Endodermal cell (in vitro differentiated cells): ENCODE measurements at regions not wholly inside any gene's neighbourhood (a gene's known extent, or its start where the extent isn't known, plus 50 kb on each side); places are given as distances from the start of the nearest gene placed in this dataset.

Experiments
- DNase-seq: peaks from one replicate; pipeline ENCODE4 v3.0.0-alpha.2; 2017
- H3K27ac ChIP-seq: 2 replicates; pipeline ENCODE4 v1.5.1; 2013; ENCODE audit warnings: mild to moderate bottlenecking, low read depth, low read length, moderate library complexity
- H3K27me3 ChIP-seq: 2 replicates; pipeline ENCODE4 v1.6.1; 2013; ENCODE audit warnings: mild to moderate bottlenecking, low read length, moderate library complexity; ENCODE audit not compliant: insufficient read depth, control insufficient read depth, poor library complexity, severe bottlenecking
- H3K36me3 ChIP-seq: 2 replicates; pipeline ENCODE4 v1.7.0; 2013; ENCODE audit warnings: mild to moderate bottlenecking, low read length, moderate library complexity; ENCODE audit not compliant: control insufficient read depth, insufficient read depth
- H3K4me1 ChIP-seq: one replicate; pipeline ENCODE4 v1.7.0; 2013; ENCODE audit warnings: low read length; ENCODE audit not compliant: control insufficient read depth, insufficient read depth
- H3K4me3 ChIP-seq: 2 replicates; pipeline ENCODE4 v1.5.1; 2013; ENCODE audit warnings: mild to moderate bottlenecking, low read length, moderate library complexity
- H3K9ac ChIP-seq: 2 replicates; pipeline ENCODE4 v1.6.1; 2013; ENCODE audit warnings: mild to moderate bottlenecking, low read length, moderate library complexity; ENCODE audit not compliant: poor library complexity, severe bottlenecking; ENCODE audit errors: extremely low read depth
- H3K9me3 ChIP-seq: 2 replicates; pipeline ENCODE4 v1.6.1; 2013; ENCODE audit warnings: mild to moderate bottlenecking, low read length, moderate library complexity; ENCODE audit not compliant: control insufficient read depth
- H3K27ac Mint-ChIP-seq: 2 replicates; pipeline ENCODE4 v1.8.0; 2020; ENCODE audit warnings: mixed read lengths
- H3K27me3 Mint-ChIP-seq: 2 replicates; pipeline ENCODE4 v1.8.0; 2021; ENCODE audit warnings: mild to moderate bottlenecking, mixed read lengths; ENCODE audit not compliant: insufficient read depth
- H3K36me3 Mint-ChIP-seq: 2 replicates; pipeline ENCODE4 v1.8.0; 2020; ENCODE audit warnings: low read depth, mixed read lengths
- H3K4me1 Mint-ChIP-seq: 2 replicates; pipeline ENCODE4 v1.8.0; 2020; ENCODE audit warnings: mixed read lengths
- H3K4me3 Mint-ChIP-seq: 2 replicates; pipeline ENCODE4 v1.8.0; 2020; ENCODE audit warnings: mild to moderate bottlenecking, moderate library complexity, mixed read lengths
- H3K9me3 Mint-ChIP-seq: 2 replicates; pipeline ENCODE4 v1.8.0; 2020; ENCODE audit warnings: mild to moderate bottlenecking, mixed read lengths
- CTCF ChIP-seq: fragments of 200-600 bp; sonication (generic); conservative IDR thresholded peaks from 2 replicates; pipeline ENCODE4 v1.5.0; 2021; ENCODE audit warnings: antibody characterized with exemption, mild to moderate bottlenecking
- WGBS, 2 experiments: methylation state at CpG; one replicate each; pipeline versions ENCODE4 v1.1.5 to v1.1.7; 2013; ENCODE audit warnings: missing lambda C conversion rate in 2 of 2, mixed read lengths in 1 of 2; ENCODE audit not compliant: insufficient coverage in 1 of 2, insufficient read length in 1 of 2; 5-methylcytosine and 5-hydroxymethylcytosine counted together

- no peak overlapping the region for H3K4me3 Mint-ChIP-seq
- no peaks in the 10 kb centered on the region for H3K9me3 ChIP-seq
Measured at GRCh38 chr9:135173066-135173465, 85.6 kb downstream of the OLFM1 start.

GRCh38 chr9:135174248-135174647 is 86.8 kb downstream of the OLFM1 start:
- Histone ChIP-seq H3K36me3 (no peaks in the 10 kb centered on the region), H3K27ac (no peak overlapping the region), H3K4me1 (no peaks in the 10 kb centered on the region), H3K9me3 (no peaks in the 10 kb centered on the region), H3K9ac (no peak overlapping the region), H3K4me3 (no peak overlapping the region), H3K27me3 (no peaks in the 10 kb centered on the region)
- H3K9me3 Mint-ChIP-seq: peaks cover 2% of the 10 kb centered on the region
- 75 to 86% methylated on average over 4 to 6 of the region's 6 CpGs for WGBS, 2 experiments
- H3K27me3 Mint-ChIP-seq: peaks cover 1% of the 10 kb centered on the region
- H3K4me1 Mint-ChIP-seq: no peaks in the 10 kb centered on the region
- no peaks in the 10 kb centered on the region for H3K36me3 Mint-ChIP-seq
- no peak overlapping the region for H3K4me3 Mint-ChIP-seq
- TF ChIP-seq CTCF: no peak
- no peak overlapping the region for H3K27ac Mint-ChIP-seq
- DNase-seq: no peak

More at GRCh38 chr9:135173066-135173465, 85.6 kb downstream of the OLFM1 start:
- Histone ChIP-seq H3K4me3 (no peak overlapping the region), H3K27me3 (no peaks in the 10 kb centered on the region), H3K4me1 (no peaks in the 10 kb centered on the region), H3K27ac (no peak overlapping the region), H3K36me3 (no peaks in the 10 kb centered on the region), H3K9ac (no peak overlapping the region)
- Mint-ChIP-seq H3K27ac (no peak overlapping the region), H3K36me3 (no peaks in the 10 kb centered on the region), H3K9me3 (peaks cover 2% of the 10 kb centered on the region), H3K27me3 (peaks cover 2% of the 10 kb centered on the region), H3K4me1 (no peaks in the 10 kb centered on the region)
- TF ChIP-seq CTCF: no peak
- no peak for DNase-seq
- 81 to 97% methylated on average over 3 to 6 of the region's 6 CpGs for WGBS, 2 experiments

- no peaks in the 10 kb centered on the region for H3K4me1 Mint-ChIP-seq
- no peak overlapping the region for H3K27ac Mint-ChIP-seq
- TF ChIP-seq CTCF: no peak
- no peaks in the 10 kb centered on the region for H3K4me1 ChIP-seq
- H3K27me3 Mint-ChIP-seq: no peaks in the 10 kb centered on the region
- no peak overlapping the region for H3K27ac ChIP-seq
- H3K4me3 ChIP-seq: no peak overlapping the region
- peaks cover 2% of the 10 kb centered on the region for H3K9me3 Mint-ChIP-seq
- no peaks in the 10 kb centered on the region for H3K9me3 ChIP-seq
- H3K9ac ChIP-seq: no peak overlapping the region
- no peak for DNase-seq
- no peaks in the 10 kb centered on the region for H3K36me3 Mint-ChIP-seq
- no peaks in the 10 kb centered on the region for H3K36me3 ChIP-seq
- no peaks in the 10 kb centered on the region for H3K27me3 ChIP-seq
- H3K4me3 Mint-ChIP-seq: no peak overlapping the region
- 92 to 93% methylated on average over 11 of the region's 11 CpGs for WGBS, 2 experiments
Measured at GRCh38 chr9:135174981-135175380, 87.5 kb downstream of the OLFM1 start.
